HUES48 (cell line): ENCODE measurements at regions not wholly inside any gene's neighbourhood (a gene's known extent, or its start where the extent isn't known, plus 50 kb on each side); places are given as distances from the start of the nearest gene placed in this dataset.

Experiments used
- H3K27ac ChIP-seq: one replicate; pipeline ENCODE4 v1.7.0; 2013; ENCODE audit warnings: low read depth, low read length, inconsistent platforms
- H3K27me3 ChIP-seq: 2 replicates; pipeline ENCODE4 v1.6.1; 2013; ENCODE audit warnings: mild to moderate bottlenecking, low read length; ENCODE audit not compliant: control insufficient read depth, insufficient read depth
- H3K36me3 ChIP-seq: 2 replicates; pipeline ENCODE4 v1.6.1; 2013; ENCODE audit warnings: low read length; ENCODE audit not compliant: control insufficient read depth, insufficient read depth
- H3K4me1 ChIP-seq: 2 replicates; pipeline ENCODE4 v1.6.1; 2013; ENCODE audit warnings: mild to moderate bottlenecking, low read length; ENCODE audit not compliant: control insufficient read depth, insufficient read depth
- H3K4me3 ChIP-seq: 2 replicates; pipeline ENCODE4 v1.5.1; 2013; ENCODE audit warnings: mild to moderate bottlenecking, low read depth, low read length
- H3K9ac ChIP-seq: 2 replicates; pipeline ENCODE4 v1.6.1; 2013; ENCODE audit warnings: mild to moderate bottlenecking, low read depth, low read length, moderate library complexity
- H3K9me3 ChIP-seq: 2 replicates; pipeline ENCODE4 v1.6.1; 2013; ENCODE audit warnings: low read length; ENCODE audit not compliant: control insufficient read depth, insufficient read depth

DNA sequence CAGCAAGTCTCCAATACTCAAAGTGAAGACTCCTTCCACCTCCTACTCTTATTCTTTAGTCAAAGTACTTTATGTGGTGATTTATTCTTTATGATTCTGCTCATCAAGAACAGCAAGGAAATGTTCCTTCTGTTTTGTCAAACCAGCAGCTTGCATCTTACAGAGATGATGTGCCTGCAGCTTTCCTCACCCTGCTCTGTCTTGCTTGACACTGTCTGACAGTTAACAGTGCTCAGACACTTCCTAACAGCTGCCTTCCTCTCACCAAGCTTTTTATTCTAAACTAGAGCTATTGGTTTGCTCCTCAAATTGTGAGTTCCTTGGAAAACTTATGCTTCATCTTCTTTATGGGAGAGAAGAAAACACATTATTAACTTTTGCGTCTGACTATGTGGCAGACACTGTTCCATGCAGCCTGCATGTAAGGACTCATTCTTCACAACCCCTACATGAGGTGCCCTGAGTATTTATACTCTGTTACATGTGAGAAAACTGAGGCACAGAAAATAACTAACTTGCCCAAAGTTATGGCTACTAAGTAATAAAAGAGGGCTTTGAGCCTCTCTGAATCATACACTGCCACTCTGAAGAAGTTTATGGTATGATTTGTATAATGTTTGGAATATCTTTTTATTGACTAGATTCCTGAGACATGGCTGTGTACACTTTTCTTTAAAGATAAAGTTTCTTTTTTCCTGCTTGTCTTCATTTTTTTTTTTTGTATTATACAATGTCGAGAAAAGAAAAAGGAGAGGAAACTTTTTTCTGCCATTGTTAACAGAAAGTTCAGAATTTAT lies 723.3 kb upstream of the DDX18 start:
- Histone ChIP-seq H3K36me3 (no peaks in the 10 kb centered on the region), H3K9me3 (no peaks in the 10 kb centered on the region), H3K9ac (no peak overlapping the region), H3K27ac (no peak overlapping the region), H3K4me3 (no peak overlapping the region), H3K27me3 (no peaks in the 10 kb centered on the region), H3K4me1 (peaks cover 20% of the 10 kb centered on the region)

DNA sequence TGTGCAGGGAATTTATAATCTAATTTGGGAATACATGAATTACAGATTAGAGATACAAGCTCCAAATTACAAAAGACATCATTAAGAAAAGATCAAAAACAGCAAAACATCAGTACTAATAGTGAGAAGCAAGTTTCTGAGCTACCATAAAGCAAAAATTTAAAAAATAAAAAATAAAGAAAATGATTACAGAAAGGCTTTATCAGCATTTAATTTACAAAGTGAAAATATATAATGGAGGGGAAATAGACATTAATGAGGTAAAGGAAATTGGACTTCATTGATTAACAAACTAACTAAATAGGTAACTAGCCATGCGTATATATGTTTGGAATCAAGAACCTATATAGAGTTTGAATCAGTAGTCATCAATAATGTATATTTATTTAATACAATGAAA lies 712.9 kb upstream of the DDX18 start:
- Histone ChIP-seq H3K27ac (no peak overlapping the region), H3K9ac (no peak overlapping the region), H3K4me3 (no peak overlapping the region), H3K9me3 (no peaks in the 10 kb centered on the region), H3K27me3 (no peaks in the 10 kb centered on the region), H3K4me1 (no peaks in the 10 kb centered on the region), H3K36me3 (no peaks in the 10 kb centered on the region)

DNA sequence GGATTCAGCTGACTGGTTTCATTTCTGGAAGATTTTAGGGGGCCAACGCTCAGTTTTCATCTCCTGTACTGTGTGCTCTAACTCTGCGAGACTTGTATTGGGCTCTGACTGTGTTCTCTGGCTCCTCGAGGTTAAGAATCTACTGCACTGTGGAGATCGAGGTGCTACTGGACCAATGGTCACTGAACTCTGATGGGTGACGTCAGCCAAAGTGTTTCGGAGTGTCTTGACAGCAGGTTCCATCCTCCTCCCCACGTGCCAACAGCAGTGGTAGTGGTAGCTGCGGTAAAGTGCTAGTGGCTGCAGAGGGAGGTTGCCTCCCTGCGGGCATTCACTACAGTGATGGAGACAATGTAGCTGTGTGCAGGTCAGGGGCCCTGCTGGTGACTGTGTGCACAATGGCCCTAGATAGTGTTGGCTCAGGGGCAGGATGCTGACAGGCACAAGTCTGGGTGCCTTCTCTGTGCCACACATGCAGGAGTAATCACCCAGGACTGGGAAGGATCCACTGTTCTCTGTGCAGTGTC lies 705.7 kb upstream of the DDX18 start:
- H3K4me3 ChIP-seq, result no peak overlapping the region
- no peaks in the 10 kb centered on the region for H3K27me3 ChIP-seq
- H3K27ac ChIP-seq, result no peak overlapping the region
- no peaks in the 10 kb centered on the region for H3K4me1 ChIP-seq
- H3K36me3 ChIP-seq, result no peaks in the 10 kb centered on the region
- H3K9me3 ChIP-seq, result no peaks in the 10 kb centered on the region
- no peak overlapping the region for H3K9ac ChIP-seq

DNA sequence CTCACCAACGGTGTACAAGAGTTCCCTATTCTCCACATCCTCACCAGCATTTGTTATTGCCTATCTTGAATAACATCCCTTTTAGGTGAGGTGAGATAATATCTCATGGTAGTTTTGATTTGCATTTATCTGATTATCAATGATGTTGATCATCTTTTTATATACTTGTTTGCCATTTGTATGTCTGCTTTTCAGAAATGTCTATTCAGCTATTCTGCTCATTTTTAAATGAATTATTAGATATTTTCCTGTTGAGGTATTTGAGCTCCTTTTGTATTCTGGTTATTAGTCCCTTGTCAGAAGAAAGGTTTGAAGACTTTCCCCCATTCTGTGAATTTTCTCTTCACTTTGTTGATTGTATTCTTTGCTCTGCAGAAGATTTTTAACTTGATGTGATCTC lies 695.5 kb upstream of the DDX18 start:
- Histone ChIP-seq H3K36me3 (no peaks in the 10 kb centered on the region), H3K27me3 (no peaks in the 10 kb centered on the region), H3K9me3 (no peaks in the 10 kb centered on the region), H3K4me3 (no peak overlapping the region), H3K9ac (no peak overlapping the region), H3K27ac (no peak overlapping the region), H3K4me1 (no peaks in the 10 kb centered on the region)

DNA sequence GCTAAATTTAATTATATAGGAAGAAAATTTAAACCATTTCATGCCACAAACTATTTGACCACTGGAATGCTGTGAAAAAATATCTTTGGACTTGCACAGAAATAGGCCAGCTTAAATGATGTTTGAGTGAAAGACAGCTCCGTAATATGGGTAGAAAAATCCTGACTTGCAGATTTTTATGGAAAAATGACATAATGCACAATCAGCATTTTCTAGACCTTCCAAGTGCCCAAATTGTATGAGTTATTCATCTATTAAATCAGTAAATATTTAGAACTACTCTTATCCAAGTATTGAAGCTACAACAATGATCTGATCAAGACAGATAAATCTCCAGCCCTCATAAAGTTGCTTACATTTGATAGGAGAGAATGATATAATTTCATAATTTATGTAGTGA lies 691.1 kb upstream of the DDX18 start:
- Histone ChIP-seq H3K27me3 (no peaks in the 10 kb centered on the region), H3K36me3 (no peaks in the 10 kb centered on the region), H3K4me1 (no peaks in the 10 kb centered on the region), H3K9me3 (no peaks in the 10 kb centered on the region), H3K27ac (no peak overlapping the region), H3K4me3 (no peak overlapping the region), H3K9ac (no peak overlapping the region)

DNA sequence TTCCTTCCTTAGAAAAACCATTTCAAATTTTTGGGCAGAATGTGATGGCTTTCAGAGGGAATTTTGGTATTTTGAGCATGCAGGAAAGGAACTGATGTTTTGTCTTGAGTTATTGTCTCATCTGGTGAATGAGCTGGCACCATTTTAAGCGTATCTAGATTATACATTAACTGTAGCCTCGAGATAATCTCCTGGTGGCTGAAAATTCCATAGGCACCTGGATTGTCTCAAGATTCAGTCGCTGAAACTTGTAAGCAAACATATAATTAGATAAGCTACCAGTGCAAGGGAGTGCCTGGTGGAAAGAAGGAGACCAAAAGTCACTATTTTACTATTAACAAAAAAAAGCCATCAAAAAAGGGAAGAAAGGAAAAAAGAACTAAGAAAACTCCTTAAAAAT lies 687.8 kb upstream of the DDX18 start:
- Histone ChIP-seq H3K4me3 (no peak overlapping the region), H3K4me1 (no peaks in the 10 kb centered on the region), H3K36me3 (no peaks in the 10 kb centered on the region), H3K27me3 (no peaks in the 10 kb centered on the region), H3K9ac (no peak overlapping the region), H3K27ac (no peak overlapping the region), H3K9me3 (peaks cover 5% of the 10 kb centered on the region)

DNA sequence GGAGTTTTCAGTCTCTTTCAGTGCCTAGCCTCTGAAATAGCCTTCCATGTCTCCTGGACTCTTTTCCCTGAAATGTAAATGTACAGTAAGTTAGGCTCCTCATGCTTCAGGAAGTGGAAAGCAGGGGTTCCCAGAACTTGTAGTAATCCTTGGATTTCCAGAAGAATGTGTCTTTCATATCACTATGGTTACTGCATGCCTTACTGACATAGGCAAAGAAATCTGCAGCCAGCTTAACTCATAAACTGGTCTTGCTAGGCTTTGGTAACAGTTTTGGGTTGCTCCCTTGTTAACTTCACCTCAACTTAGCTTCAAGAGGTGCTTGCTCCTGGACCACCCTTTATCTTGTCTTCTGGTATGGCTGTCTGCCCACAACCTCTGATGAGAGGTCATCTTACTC lies 686.8 kb upstream of the DDX18 start:
- H3K4me3 ChIP-seq, result no peak overlapping the region
- peaks cover 5% of the 10 kb centered on the region for H3K9me3 ChIP-seq
- H3K36me3 ChIP-seq, result no peaks in the 10 kb centered on the region
- H3K4me1 ChIP-seq, result no peaks in the 10 kb centered on the region
- H3K27ac ChIP-seq, result no peak overlapping the region
- H3K9ac ChIP-seq, result no peak overlapping the region
- H3K27me3 ChIP-seq, result no peaks in the 10 kb centered on the region

DNA sequence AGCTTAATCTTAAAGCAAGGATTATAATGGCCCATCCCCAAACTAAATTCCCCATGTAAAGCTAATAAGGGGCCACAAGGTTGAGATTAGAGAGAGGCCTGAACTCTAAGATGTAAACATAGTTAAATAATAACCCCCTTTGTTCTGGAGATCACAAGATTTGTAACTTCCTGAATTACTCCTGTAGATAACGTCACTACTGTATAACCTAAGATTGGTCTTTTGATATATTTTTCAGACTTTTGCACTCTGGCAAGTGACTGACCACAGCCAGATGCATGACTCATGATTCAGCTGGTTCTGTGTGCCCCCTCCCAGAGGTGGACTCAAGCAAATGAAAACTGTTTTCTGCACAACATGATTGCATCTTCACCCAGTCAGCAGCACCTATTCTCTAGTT lies 686.0 kb upstream of the DDX18 start:
- H3K27ac ChIP-seq, result no peak overlapping the region
- H3K4me3 ChIP-seq, result no peak overlapping the region
- H3K27me3 ChIP-seq, result no peaks in the 10 kb centered on the region
- no peaks in the 10 kb centered on the region for H3K4me1 ChIP-seq
- no peaks in the 10 kb centered on the region for H3K36me3 ChIP-seq
- peaks cover 7% of the 10 kb centered on the region for H3K9me3 ChIP-seq
- no peak overlapping the region for H3K9ac ChIP-seq

DNA sequence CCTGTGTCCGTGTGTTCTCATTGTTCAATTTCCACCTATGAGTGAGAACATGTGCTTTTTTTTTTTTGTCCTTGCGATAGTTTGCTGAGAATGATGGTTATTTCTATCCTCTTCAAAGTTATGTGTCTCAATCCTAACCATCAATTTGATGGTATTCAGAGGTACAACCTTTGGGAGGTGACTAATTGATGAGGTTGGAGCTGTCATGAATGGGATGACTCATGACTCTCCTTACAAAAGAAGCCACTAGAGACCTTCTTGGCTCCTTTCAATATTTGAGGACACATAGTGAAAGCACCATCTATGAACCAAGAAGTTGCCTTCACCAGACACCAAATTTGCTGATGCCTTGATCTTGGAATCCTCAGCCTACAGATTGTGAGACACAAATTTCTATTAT lies 677.1 kb upstream of the DDX18 start:
- Histone ChIP-seq H3K27ac (no peak overlapping the region), H3K36me3 (no peaks in the 10 kb centered on the region), H3K4me1 (no peaks in the 10 kb centered on the region), H3K27me3 (no peaks in the 10 kb centered on the region), H3K9ac (no peak overlapping the region), H3K9me3 (peaks cover 4% of the 10 kb centered on the region; the same call in 1 of the 2 replicates), H3K4me3 (no peak overlapping the region)

DNA sequence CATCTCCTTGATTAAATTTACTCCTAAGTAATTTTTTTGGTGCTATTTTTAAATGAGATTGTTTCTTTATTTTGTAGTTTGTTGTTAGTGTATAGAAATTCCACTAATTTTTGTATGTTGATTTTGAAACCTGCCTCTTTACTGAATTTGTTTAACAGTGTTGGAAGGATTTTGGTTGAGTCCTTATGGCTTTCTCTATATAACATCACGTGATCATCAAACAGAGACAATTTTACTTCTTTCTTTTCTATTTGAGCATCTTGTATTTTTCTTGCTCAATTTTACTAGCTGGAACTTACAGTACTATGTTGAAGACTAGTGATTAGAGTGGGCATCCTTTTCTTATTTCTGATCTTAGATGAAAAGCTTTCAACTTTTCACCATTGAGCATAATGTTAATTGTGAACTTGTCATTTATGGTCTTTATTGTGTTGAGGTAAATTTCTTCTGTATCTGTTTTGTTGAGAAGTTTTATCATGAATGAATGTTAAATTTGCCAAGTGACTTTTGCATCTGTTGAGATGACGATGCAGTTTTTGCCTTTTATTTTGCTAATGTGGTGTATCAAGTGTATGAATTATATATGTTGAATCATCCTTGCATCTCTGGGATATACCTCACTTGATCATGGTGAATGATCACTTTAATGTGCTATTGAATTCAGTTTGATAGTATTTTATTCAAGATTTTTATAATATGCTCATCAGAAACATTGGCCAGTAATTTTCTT lies 645.3 kb upstream of the DDX18 start:
- H3K27ac ChIP-seq, result no peak overlapping the region
- peaks cover 17% of the 10 kb centered on the region for H3K9me3 ChIP-seq
- H3K4me1 ChIP-seq, result no peaks in the 10 kb centered on the region
- H3K36me3 ChIP-seq, result no peaks in the 10 kb centered on the region
- no peak overlapping the region for H3K9ac ChIP-seq
- no peak overlapping the region for H3K4me3 ChIP-seq
- H3K27me3 ChIP-seq, result no peaks in the 10 kb centered on the region

DNA sequence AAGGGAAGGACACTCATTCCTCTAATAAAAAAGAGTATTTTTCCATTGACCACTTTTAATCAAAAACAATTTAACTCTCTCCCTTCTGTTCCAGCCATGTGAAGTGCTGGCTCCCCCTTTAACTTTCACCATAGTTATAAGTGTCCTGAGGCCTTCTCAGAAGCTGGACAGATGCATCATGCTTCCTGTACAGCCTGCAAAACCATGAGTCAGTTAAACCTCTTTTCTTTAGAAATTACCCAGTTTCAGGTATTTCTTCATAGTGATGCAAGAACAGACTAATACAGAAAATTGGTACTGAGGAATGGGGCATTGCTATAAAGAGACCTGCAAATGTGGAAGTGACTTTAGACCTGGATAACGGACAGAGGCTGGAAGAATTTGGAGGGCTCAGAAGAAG lies 643.6 kb upstream of the DDX18 start:
- Histone ChIP-seq H3K27ac (no peak overlapping the region), H3K9ac (no peak overlapping the region), H3K4me3 (no peak overlapping the region), H3K9me3 (peaks cover 17% of the 10 kb centered on the region), H3K27me3 (no peaks in the 10 kb centered on the region), H3K4me1 (no peaks in the 10 kb centered on the region), H3K36me3 (no peaks in the 10 kb centered on the region)
